HPDE6-E6E7 (cell line): ENCODE measurements at regions not wholly inside any gene's neighbourhood (a gene's known extent, or its start where the extent isn't known, plus 50 kb on each side); places are given as distances from the start of the nearest gene placed in this dataset.

Experiments
- DNase-seq: peaks from one replicate; pipeline ENCODE4 v3.0.0; 2011; ENCODE audit warnings: missing footprints; ENCODE audit errors: extremely low spot score

- DNase-seq = no peak
These were observed 472.6 kb downstream of the BUD13 start for GRCh38 chr11:116300232-116300631.

GRCh38 chr11:116294630-116295029 is 478.2 kb downstream of the BUD13 start:
- DNase-seq = no peak

GRCh38 chr11:116287866-116288265 is 484.9 kb downstream of the BUD13 start:
- DNase-seq = no peak

GRCh38 chr11:116285026-116285425 is 487.8 kb downstream of the BUD13 start:
- no peak for DNase-seq

- no peak for DNase-seq
These were observed 489.5 kb downstream of the BUD13 start for GRCh38 chr11:116283300-116283699.

GRCh38 chr11:116282481-116282880 is 490.3 kb downstream of the BUD13 start:
- no peak for DNase-seq

GRCh38 chr11:116281173-116282160 is 491.3 kb downstream of the BUD13 start:
- DNase-seq = no peak

- DNase-seq = no peak
These were observed 493.3 kb downstream of the BUD13 start for GRCh38 chr11:116279511-116279910.

- DNase-seq = no peak
These were observed 494.7 kb downstream of the BUD13 start for GRCh38 chr11:116278076-116278475.

GRCh38 chr11:116276051-116277044 is 496.4 kb downstream of the BUD13 start:
- no peak for DNase-seq

- DNase-seq = no peak
These were observed 497.2 kb downstream of the BUD13 start for GRCh38 chr11:116275635-116276034.

GRCh38 chr11:116274521-116274920 is 498.3 kb downstream of the BUD13 start:
- no peak for DNase-seq

- DNase-seq = no peak
These were observed 500.5 kb downstream of the BUD13 start for GRCh38 chr11:116272181-116272789.

GRCh38 chr11:116271479-116271878 is 501.3 kb downstream of the BUD13 start:
- DNase-seq = no peak

GRCh38 chr11:116267146-116267545 is 505.6 kb downstream of the BUD13 start:
- DNase-seq = no peak

- DNase-seq = no peak
These were observed 509.0 kb downstream of the BUD13 start for GRCh38 chr11:116263770-116264169.

GRCh38 chr11:116263019-116263418 is 509.8 kb downstream of the BUD13 start:
- no peak for DNase-seq

GRCh38 chr11:116262370-116262769 is 510.4 kb downstream of the BUD13 start:
- DNase-seq = no peak

- no peak for DNase-seq
These were observed 511.2 kb downstream of the BUD13 start for GRCh38 chr11:116261606-116262005.

GRCh38 chr11:116258821-116259220 is 514.0 kb downstream of the BUD13 start:
- no peak for DNase-seq

GRCh38 chr11:116257883-116258282 is 514.9 kb downstream of the BUD13 start:
- no peak for DNase-seq

GRCh38 chr11:116257092-116257491 is 515.7 kb downstream of the BUD13 start:
- no peak for DNase-seq
